DMS79 treated with DMSO at 0.1 percent for 48 hours (cell line): ENCODE measurements at regions not wholly inside any gene's neighbourhood (a gene's known extent, or its start where the extent isn't known, plus 50 kb on each side); places are given as distances from the start of the nearest gene placed in this dataset.
"Not testable (repeated sequence)": the region's sequence is repeated elsewhere in the genome, so short reads cannot be mapped to it uniquely, and the experiment has no call there.

ENCODE experiments used
- DNase-seq: peaks from one replicate; lab custom pipeline; 2025; lab: John Stamatoyannopoulos, UW

DNA sequence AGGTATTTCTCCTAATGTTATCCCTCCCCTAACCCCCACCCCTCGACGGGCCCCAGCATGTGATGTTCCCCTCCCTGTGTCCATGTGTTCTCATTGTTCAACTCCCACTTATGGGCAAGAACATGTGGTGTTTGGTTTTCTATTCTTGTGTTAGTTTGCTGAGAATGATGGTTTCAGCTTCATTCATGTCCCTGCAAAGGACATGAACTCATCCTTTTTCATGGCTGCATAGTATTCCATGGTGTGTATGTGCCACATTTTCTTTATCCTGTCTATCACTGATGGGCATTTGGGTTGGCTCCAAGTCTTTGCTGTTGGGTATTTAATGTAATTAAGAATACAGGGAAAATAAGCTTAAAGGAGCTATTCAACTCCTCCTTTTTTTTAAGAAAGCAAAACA, 1030.4 kb downstream of the PCDH7 start:
- not testable (repeated sequence) for DNase-seq

DNA sequence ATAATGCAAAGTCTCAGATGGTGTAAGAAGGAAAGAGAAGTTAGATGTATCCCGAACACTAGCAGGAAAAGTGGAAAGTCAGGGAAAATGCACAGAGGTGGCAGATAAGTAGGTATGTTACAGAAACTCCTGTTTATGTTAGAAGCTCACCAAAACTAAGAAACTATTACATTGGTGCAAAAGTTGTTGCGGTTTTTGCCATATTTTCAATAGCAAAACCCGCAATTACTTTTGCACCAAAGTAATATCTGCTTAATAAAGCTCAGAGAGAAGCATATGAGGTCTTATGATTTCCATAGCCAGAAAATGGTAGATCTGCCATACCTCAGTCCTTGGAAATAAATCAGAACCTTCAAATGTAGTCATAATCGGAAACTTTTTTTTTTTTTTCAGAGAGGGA, 1035.6 kb downstream of the PCDH7 start:
- DNase-seq: no peak

DNA sequence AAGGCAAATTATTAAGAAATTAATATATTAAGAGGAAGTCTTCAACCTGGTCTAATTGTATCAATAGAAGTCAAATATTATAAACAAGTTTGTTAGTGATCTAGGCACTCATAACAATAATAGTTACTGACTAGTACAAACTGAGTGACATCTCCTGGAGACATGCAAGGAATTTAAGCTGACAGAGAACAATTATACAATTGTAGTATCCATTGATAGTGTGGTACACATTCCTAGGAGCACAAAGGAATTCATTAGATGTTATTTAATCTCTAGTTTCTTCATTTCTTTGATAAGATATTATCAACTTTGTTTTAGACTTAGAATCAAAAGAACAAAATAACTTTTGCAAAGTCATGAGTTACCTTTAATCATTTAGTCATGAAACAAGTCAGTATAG, 1048.6 kb downstream of the PCDH7 start:
- DNase-seq: no peak

DNA sequence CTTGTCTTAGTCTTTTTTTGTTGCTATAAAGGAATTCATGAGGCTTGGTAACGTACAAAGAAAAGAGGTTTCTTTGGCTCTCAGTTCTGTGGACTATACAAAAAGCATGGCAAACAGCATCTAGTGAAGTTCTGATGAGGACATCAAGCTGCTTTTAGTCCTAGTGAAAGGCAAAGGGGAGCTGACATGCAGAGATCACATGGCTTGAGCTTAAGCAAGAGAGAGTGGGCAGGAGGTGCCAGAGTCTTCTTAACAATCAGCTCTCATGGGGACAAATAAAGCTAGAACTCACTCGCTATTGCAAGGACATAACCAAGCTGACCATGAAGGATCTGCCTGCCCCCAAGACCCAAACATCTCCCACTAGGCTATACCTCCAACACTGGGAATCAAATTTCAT, 1063.1 kb downstream of the PCDH7 start:
- no peak for DNase-seq

DNA sequence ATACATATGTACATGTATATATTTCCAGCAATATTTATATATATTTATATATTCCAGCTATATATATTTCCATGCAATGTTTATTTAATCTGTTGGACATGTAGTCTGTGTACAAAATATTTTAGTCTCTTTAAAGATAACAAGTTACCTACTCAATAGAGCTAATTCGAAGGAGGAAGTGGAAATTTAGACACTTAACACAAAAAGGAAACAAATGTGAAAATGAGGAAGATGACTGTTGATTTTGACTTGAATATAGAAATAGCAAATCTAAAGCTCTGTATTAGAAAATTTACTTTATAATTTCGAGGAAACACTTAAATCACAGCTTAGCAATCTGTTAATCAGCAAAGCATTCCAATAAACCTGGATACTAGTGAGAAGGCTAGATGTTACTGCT, 1064.4 kb downstream of the PCDH7 start:
- DNase-seq: no peak

DNA sequence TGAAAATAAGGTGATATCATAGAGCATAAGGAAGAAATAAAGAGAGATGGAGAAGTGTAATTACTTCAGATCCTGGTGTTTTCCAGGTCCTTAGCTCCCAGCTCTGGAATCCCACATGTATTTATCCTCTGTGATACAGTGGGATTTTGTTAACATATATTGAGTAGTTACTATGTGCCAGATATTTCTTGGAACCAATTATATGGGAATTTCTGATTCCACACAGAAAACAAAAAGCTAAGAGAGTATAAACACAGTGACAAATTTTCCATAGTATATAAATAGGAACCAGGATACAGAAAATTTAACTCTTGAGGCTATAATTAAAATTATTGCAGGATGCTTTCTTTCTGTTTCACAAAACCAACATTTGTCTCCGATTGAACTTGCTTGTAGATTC, 1067.5 kb downstream of the PCDH7 start:
- DNase-seq: no peak

DNA sequence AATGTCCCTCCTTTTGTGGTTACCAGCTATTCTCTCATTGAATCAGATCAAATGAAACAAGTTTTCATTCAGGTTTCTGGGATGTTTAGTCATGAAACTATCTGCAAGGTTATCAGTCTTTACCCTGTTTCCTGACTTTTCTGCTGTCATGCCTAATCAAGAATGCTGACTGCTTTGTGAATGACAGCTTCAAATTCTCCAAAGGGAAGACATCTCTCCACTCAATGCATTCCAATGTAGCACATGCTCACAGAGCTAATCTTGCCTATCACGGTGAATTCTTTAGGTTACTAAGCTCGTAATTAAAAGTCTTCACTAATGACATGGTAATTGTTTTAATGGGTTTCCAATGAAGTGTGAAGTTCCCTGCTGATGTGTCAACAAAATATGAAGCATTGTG, 1068.5 kb downstream of the PCDH7 start:
- DNase-seq: no peak

DNA sequence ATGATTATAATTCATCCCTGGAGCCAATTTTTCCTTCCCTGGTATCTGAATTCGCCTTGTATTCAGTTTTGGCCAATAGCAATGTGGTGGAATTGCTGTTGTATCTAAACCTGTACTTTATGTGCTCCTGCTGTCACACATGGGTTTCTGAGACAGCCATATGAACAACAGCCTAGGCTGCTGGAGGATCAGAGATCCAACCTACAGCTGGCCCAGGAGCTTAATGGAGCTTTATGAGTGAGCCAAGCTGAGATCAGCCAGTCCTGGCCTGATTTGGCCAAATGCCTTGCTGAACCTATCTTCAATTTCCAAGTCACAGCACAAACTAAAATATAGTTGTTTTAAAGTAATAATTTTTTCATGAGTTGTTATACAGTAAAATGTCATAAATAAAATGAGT, 1071.5 kb downstream of the PCDH7 start:
- no peak for DNase-seq

DNA sequence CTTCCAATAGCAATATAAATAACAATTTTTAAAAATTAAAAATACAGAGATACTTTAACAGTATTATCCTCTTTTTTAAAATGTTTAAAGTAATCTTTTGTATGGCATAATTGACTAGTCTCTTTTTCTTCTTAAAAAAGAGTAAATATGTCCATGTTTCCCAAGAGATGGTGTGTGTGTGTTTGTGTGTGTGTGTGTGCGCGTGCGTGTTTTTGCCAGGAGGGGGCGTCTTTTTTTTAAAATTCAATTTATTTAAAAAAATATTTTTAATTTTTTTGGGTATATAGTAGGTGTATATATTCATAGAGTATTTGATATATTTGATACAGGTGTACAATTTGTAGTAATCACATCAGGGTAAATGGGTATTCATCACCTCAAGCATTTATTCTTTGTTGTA, 1073.7 kb downstream of the PCDH7 start:
- DNase-seq: no peak

DNA sequence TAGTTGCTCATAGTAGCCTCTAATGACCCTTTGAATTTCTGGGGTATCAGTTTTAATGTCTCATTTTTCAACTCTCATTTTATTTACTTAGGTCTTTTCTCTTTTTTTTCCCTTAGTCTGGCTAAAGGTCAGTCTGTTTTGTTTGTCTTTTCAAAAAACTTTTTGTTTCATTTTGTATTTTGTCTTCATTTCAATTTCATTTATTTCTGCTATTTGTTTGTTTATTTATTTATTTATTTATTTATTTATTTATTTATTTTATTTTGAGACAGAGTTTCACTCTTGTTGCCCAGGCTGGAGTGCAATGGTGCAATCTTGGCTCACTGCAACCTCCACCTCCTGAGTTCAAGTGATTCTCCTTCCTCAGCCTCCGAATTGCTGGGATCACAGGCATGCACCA, 1076.9 kb downstream of the PCDH7 start:
- not testable (repeated sequence) for DNase-seq

DNA sequence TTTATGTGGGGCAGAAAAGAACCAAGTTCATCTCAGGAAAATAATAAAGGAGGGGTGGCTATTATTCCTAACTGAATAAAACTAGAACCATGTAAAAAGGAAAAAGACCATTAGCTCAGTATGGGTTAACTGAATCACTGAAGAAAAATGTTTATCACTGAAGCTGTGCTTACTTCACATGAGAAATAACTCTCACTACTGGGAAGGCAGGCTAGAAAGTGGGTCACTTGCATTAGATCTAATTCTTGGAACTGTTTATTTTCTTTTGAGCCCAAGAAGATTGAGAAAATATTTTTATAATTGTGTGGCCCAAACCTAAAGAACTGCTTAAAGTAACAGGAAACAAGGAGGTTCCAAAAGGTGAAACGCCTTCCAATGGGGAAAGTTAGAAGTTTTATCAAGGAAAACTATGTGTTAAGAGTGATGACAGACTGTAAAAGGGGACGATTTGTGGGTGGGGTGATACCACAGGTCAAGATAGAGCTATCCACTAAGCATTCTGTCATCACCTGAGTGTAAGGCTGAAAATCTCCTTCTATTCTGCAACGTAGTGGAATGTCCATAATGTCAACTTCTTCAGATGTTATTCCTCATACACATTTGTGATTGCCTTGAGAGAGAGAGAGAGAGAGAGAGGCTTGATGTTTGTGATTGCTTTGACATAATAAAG, 1083.5 kb downstream of the PCDH7 start:
- DNase-seq: no peak

DNA sequence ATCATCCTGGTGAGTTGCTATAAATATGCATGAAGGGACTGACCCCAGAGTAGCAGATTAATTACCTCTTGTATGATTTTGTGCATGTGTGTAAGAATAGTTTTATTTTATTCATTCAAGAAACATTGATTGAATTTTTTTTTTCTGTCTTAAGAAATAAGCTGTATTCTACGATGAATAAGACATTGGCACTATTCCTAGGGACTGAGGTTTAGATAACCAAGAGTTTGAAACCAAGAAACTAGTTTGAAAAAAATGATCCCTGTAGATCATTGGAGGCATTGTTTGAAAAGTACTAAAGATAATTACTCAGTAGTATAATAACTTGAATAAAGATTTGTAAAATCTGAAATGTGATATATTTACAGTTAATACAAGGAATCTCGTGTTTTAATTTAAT, 1086.9 kb downstream of the PCDH7 start:
- no peak for DNase-seq

DNA sequence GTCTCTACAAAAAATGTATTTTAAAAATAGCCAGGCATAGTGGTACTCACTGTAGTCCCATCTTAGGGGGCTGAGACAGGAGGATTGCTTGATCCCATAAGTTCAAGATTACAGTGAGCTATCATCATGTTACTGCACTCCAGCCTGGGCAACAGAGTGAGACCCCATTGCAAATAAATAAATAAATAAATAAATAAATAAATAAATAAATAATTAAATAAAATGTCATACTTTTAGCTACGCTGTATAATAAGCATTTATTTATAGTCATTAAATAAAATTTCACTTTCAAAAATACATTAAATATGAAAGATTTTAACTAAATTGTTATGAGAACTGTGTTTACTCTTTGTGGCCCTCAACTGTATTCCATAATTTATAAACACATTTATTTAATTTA, 1124.2 kb downstream of the PCDH7 start:
- DNase-seq: no peak

DNA sequence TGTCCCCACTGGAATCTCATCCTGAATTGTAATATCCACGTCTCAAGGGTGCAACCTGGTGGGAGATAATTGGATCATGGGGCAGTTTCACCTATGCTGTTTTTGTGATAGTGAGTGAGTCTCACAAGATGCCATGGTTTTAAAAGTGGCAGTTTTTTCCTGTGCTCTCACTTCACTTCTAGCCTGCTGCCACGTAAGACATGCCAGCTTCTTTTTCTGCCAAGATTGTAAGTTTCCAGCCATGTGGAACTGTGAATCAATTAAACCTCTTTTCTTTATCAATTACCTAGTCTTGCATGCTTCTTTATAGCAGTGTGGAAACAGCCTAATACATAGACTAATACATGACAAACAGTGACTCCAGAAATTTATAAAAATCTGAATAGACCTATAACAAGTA, 1131.8 kb downstream of the PCDH7 start:
- DNase-seq: no peak

DNA sequence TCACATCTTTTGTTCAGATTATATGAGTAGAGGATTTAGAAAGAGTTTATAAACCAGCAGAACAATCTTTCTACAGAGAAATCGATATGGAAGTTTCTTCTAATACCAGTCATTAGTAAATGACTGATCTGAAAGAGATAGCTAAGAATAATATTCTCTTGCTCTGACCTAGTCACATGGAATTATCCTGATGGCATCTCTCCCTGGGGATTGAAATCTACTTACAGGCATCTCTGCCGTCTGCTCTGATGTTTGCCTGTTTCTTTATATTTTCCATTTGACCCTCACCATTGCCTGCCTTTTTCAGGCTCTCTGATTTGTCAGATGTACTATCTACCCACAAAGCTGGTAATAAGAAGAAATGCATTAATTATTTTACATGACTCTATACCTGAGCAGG, 1157.3 kb downstream of the PCDH7 start:
- no peak for DNase-seq

DNA sequence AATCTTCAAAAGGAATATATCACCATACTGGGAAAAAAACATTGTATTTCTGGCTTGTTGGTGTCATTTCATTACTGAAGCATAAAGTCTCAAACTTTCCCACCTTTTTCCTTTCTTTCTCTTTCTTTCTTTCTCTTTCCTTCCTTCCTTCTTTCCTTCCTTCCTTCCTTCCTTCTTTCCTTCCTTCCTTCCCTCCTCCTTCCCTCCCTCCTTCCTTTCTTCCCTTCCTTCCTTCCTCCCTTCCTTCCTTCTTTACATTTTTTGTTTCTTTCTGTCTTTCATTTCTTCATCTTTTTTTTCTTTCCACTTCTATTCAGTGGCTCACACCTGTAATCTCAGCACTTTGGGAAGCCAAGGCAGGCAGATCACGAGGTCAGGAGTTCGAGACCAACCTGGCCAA, 1160.7 kb downstream of the PCDH7 start:
- DNase-seq: not testable (repeated sequence)

DNA sequence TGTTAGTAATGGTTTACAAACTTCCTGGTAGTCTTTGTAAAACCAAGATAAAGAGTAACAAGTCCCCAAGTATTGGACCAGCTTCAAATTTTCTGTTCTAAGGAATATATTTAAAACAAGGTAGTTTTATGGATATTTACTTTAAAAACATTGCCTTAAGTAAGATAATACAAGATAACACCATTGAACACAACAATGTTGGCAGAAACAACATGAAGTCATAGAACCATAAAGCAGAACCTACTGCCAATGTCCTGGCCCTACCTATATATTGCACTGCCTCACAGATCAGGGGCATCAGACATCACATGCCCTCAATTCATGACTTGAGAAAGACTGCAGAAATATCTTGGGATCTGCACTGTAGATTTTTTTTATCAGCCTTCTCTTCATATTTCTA, 1176.2 kb downstream of the PCDH7 start:
- no peak for DNase-seq

DNA sequence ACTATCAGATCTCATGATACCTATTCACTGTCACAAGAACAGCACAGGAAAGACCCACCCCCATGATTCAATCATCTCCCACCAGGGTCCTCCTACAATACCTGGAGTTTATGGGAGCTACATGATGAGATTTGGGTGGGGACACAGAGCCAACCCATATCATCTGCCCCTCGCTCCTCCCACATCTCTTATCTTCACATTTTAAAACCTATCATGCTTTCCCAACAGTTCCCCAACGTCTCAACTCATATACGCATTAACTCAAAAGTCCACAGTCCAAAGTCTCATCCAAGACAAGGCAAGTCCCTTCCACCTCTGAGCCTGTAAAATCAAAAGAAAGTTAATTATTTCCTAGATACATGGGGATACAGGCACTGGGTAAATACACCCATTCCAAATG, 1185.2 kb downstream of the PCDH7 start:
- no peak for DNase-seq

DNA sequence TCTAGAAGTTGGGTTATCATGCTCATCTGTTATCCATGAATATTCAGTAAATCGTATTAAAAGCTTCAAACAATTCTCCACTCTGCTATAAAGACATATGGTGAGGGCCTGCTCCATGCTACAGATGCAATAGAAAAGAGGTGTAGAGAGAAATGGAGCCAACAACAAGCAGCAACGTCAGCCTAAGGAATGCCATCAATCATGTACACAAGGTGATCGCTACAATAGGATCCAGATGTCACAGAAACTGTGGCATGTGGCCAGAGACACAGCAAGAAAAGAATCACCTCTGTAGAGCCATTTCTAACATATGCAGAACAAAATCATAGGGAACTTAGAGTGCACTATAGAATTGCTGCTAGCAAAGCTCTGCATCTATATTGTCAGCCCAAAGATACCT, 1188.1 kb downstream of the PCDH7 start:
- DNase-seq: no peak

DNA sequence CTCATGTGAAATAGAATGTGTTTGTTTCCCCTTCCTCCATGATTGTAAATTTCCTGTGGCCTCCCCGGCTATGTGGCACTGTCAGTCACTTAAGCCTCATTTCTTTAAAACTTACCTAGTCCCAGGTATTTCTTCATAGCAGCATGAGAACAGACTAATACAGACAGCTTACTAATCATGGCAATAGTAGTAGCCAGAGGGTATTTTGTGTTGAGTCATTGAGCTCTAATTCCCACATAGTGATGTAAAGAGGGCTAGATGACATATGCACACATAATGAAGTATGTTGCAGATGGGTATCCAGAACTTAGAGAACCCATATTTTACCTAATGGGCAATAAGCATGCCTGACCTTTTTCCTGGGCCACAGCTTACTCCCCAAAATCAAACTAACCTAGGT, 1197.2 kb downstream of the PCDH7 start:
- no peak for DNase-seq

DNA sequence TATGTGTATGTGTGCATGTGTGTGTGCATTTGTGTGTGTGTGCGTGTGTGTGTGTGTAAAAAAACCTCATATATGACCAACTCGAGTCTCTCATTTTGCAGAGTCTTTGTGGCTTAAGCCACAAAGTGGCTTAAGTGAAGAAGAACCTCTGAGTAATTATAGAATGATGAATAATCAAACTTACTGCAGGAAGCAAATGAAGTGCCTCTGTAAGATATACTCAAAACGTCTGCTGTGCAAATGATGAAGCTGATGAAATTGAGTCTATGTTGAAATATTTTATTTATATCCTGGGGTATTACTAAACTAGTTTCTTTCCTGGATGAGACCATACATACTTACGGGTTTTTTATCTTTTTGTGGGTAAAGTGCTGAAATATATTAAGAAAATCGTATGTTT, 1198.7 kb downstream of the PCDH7 start:
- DNase-seq: no peak

DNA sequence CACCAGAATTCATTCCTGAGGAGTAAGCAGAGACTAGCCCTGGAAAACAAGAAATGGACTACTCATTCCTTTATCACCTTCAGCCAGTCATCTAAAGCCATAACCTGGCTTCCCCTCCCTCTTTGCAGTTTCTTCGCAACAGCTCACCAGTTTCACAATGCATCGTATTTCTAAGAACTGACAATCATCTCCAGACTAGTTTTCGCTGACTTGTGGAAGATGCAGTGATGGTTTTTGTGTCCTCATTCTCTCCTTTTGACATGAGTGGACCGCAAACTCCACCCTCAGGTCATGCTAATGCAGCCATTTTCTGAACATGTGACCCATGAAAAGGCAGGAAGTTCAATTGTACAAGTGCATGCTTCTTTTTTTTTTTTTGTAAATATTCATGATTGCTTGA, 1203.5 kb downstream of the PCDH7 start:
- DNase-seq: no peak

DNA sequence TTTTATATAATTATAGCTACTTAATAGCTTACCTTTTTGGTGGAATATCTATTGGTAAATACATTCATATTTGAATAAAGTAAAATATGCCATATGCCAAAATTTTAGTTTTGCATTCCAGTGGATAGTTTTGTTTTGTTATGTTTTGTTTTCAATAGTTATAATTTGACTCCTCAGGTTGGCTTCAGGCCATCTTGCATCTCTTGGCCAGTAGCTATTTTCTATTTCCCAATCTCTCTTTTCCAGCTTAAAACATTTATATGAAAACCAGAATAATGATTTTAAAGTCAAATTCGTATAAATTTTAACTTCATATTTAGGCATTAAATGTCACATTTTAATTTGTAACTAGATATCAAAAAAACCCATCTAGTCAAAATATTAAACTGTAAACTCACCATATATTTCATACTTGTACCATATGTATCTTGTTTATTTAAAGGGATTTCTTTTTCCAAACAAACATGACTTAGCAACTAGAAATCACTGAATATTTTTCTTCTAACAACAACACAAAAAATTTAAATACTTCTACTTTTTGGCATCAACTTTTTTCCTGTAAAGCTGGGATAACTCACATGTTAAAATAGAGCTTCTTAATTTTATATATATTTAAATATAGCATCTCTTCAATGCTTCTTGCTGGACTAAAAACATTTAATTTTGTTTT, 1209.6 kb downstream of the PCDH7 start:
- DNase-seq: no peak

DNA sequence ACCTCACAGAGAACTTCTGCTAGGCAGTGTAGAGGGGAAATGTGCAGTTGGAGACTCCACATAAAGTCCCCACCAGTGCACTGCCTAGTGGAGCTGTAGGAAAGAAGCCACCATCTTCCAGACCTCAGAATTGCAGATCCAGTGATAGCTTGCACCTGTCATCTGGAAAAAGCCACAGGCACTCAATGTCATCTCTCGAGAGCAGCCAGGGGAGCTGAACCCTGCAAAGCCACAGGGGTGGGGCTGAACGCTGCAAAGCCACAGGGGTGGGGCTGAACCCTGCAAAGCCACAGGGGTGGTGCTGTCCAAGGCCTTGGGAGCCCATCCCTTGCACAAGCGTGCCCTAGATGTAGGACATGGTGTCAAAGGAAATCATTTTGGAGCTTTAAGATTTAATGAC, 1226.3 kb downstream of the PCDH7 start:
- DNase-seq: no peak
